Suprapubic skin (tissue), 4 donors: ENCODE measurements at regions not wholly inside any gene's neighbourhood (a gene's known extent, or its start where the extent isn't known, plus 50 kb on each side); places are given as distances from the start of the nearest gene placed in this dataset.

Experiments
- DNase-seq, 2 donors: peaks; one replicate each; pipeline ENCODE4 v3.0.0-alpha.2; 2019; ENCODE audit warnings: low spot score in 2 of 2
- H3K27ac ChIP-seq: fragments of 200-600 bp; sonication (generic); one replicate; pipeline ENCODE4 v1.5.1; 2019
- H3K27me3 ChIP-seq: fragments of 200-600 bp; sonication (generic); one replicate; pipeline ENCODE4 v1.5.1; 2019
- H3K36me3 ChIP-seq: fragments of 200-600 bp; sonication (generic); one replicate; pipeline ENCODE4 v1.5.1; 2019
- H3K4me1 ChIP-seq: fragments of 200-600 bp; sonication (generic); one replicate; pipeline ENCODE4 v1.5.1; 2019
- H3K4me3 ChIP-seq: fragments of 200-600 bp; sonication (generic); one replicate; pipeline ENCODE4 v1.5.1; 2019; ENCODE audit warnings: mild to moderate bottlenecking
- H3K9me3 ChIP-seq: fragments of 200-600 bp; sonication (generic); one replicate; pipeline ENCODE4 v1.5.1; 2019
- EP300 ChIP-seq: sonication (generic); formaldehyde crosslinking; IDR thresholded peaks from one replicate; pipeline ENCODE4 v1.6.1; 2017; ENCODE audit warnings: antibody characterized with exemption
- POLR2A ChIP-seq, 2 donors: fragments of 450-650 bp; IDR thresholded peaks; one replicate each; pipeline ENCODE4 v1.6.1; 2017; ENCODE audit warnings: antibody characterized with exemption in 2 of 2, mild to moderate bottlenecking in 2 of 2, moderate library complexity in 2 of 2
- POLR2AphosphoS5 ChIP-seq, 3 donors: sonication (generic); formaldehyde crosslinking; IDR thresholded peaks; one replicate each; pipeline ENCODE4 v1.6.1; 2017; ENCODE audit warnings: antibody characterized with exemption in 3 of 3
- WGBS: methylation state at CpG from one replicate; pipeline ENCODE4 v1.1.5; 2018; 5-methylcytosine and 5-hydroxymethylcytosine counted together
- TF ChIP-seq, protein P1 (sequence below), 2 donors: fragments of 200-600 bp in 1 of 2; fragments of 450-650 bp in 1 of 2; sonication (generic) in 1 of 2; IDR thresholded peaks; one replicate each; pipeline ENCODE4 v1.5.1; 2016 to 2019; ENCODE audit warnings: antibody characterized with exemption in 2 of 2, mild to moderate bottlenecking in 1 of 2, moderate library complexity in 1 of 2

DNA sequence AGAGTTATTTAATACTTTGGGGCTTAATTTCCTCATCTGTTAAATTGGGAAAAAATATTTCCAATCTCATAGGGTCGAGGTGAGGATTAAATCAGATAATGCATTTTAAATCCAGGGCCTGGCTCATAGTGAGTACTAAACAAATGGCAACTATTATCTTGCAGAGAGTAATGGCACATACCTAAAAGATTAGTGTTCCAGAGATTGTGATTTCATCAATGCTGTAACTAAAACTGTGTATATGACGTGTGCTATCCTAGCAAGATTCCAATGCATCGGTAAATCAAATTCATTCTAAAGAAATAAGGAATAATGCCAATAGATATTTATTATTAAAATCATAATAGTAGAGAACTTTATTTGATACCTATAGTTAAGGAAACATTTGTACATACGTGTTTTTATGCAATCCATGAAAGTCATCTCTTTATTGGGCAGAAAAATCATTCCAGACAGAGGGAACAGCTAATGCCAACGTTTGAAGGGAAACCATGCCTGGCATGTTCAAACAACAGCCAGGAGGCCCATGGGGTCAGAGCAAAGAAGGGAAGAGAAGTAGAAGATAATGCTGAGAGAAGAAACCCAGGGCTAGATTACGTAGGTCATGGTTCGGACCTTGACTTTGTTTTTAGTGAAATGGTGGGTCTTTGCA, 174.8 kb upstream of the AGR3 start:
- no peak overlapping the region for H3K4me3 ChIP-seq
- TF ChIP-seq EP300 (no peak), POLR2A (IDR thresholded peaks at IDR 0.05) (no peak), POLR2AphosphoS5 (IDR thresholded peaks at IDR 0.05) (no peak)
- TF ChIP-seq, protein P1, sequence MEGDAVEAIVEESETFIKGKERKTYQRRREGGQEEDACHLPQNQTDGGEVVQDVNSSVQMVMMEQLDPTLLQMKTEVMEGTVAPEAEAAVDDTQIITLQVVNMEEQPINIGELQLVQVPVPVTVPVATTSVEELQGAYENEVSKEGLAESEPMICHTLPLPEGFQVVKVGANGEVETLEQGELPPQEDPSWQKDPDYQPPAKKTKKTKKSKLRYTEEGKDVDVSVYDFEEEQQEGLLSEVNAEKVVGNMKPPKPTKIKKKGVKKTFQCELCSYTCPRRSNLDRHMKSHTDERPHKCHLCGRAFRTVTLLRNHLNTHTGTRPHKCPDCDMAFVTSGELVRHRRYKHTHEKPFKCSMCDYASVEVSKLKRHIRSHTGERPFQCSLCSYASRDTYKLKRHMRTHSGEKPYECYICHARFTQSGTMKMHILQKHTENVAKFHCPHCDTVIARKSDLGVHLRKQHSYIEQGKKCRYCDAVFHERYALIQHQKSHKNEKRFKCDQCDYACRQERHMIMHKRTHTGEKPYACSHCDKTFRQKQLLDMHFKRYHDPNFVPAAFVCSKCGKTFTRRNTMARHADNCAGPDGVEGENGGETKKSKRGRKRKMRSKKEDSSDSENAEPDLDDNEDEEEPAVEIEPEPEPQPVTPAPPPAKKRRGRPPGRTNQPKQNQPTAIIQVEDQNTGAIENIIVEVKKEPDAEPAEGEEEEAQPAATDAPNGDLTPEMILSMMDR (IDR thresholded peaks at IDR 0.05): no peak
- H3K27ac ChIP-seq: no peak overlapping the region
- no peaks in the 10 kb centered on the region for H3K4me1 ChIP-seq
- no peaks in the 10 kb centered on the region for H3K36me3 ChIP-seq
- H3K27me3 ChIP-seq: no peaks in the 10 kb centered on the region
- DNase-seq: no peak
- no peaks in the 10 kb centered on the region for H3K9me3 ChIP-seq
- 63% methylated on average over 7 of the region's 7 CpGs for WGBS

DNA sequence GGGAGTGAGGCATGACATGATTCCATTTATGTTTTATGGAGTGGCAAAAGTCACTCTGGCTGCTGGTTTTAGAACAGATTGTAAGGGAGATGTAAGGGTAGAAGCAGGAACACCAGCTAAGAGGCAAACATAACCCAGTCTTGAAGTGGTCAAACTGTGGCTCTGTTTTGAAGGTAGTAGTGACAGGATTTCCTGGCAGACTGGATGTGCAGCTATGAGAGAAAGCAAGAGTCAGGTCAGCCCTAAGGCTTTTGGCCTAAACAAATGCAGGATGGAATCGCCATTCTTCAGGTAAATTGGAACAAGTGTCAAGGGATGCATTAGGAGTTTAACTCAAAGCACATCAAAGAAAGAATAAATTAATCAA, 175.3 kb upstream of the AGR3 start:
- no peak for DNase-seq
- WGBS: 79% methylated on average over 1 of the region's 1 CpG
- Histone ChIP-seq H3K4me1 (no peaks in the 10 kb centered on the region), H3K27me3 (no peaks in the 10 kb centered on the region), H3K36me3 (no peaks in the 10 kb centered on the region), H3K4me3 (no peak overlapping the region), H3K27ac (no peak overlapping the region), H3K9me3 (no peaks in the 10 kb centered on the region)
- TF ChIP-seq EP300: no peak
- no peak for TF ChIP-seq POLR2AphosphoS5 (IDR thresholded peaks at IDR 0.05)
- no peak for TF ChIP-seq POLR2A (IDR thresholded peaks at IDR 0.05)
- TF ChIP-seq, protein P1 (IDR thresholded peaks at IDR 0.05): no peak

DNA sequence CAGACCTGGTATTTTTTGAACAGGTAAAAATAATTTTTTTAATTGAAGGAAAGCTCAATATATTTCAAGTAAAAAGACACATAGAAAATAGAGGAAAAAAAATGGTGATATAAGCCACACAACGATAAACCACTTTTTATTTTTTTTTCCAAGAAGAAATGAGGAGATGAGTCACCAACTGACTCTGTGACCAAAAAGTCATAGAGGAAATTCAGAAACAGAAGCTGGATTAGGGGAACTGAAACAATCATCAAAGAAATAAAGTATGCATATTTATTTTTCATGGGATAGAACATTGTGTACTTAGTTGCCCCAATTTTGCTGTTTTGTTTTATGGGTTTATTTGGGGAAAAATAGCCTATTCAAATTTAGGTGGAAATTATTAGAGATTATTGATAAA, 176.8 kb upstream of the AGR3 start:
- Histone ChIP-seq H3K27ac (no peak overlapping the region), H3K27me3 (no peaks in the 10 kb centered on the region), H3K4me1 (no peaks in the 10 kb centered on the region), H3K36me3 (no peaks in the 10 kb centered on the region), H3K9me3 (no peaks in the 10 kb centered on the region), H3K4me3 (no peak overlapping the region)
- DNase-seq: no peak
- WGBS: 25% methylated on average over 1 of the region's 1 CpG
- TF ChIP-seq POLR2A (IDR thresholded peaks at IDR 0.05) (no peak), EP300 (no peak), POLR2AphosphoS5 (IDR thresholded peaks at IDR 0.05) (no peak)
- TF ChIP-seq, protein P1 (IDR thresholded peaks at IDR 0.05): no peak

DNA sequence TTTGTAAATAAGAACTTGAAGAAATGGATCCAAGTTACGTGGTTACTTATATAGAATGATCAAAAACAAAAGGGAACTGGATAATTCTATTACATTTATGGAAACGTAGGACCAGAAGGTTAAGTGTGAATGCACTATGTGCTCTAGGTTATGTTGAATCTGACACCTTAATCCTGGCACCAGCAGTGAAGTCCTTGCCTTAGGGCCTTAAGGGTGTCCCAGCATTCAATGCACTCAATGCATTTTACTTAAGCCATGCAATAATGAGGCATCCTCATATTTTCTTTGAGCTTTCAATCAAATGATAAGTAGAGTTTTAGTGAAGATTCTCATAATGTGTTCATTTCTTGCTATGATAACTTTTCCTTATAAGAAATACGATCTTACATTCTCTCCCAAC, 178.3 kb upstream of the AGR3 start:
- H3K4me3 ChIP-seq: no peak overlapping the region
- no peak overlapping the region for H3K27ac ChIP-seq
- H3K4me1 ChIP-seq: no peaks in the 10 kb centered on the region
- no peaks in the 10 kb centered on the region for H3K36me3 ChIP-seq
- H3K27me3 ChIP-seq: no peaks in the 10 kb centered on the region
- H3K9me3 ChIP-seq: no peaks in the 10 kb centered on the region
- 86% methylated on average over 3 of the region's 3 CpGs for WGBS
- DNase-seq: no peak
- TF ChIP-seq POLR2AphosphoS5 (IDR thresholded peaks at IDR 0.05) (no peak), POLR2A (IDR thresholded peaks at IDR 0.05) (no peak), EP300 (no peak)
- TF ChIP-seq, protein P1 (IDR thresholded peaks at IDR 0.05): no peak

DNA sequence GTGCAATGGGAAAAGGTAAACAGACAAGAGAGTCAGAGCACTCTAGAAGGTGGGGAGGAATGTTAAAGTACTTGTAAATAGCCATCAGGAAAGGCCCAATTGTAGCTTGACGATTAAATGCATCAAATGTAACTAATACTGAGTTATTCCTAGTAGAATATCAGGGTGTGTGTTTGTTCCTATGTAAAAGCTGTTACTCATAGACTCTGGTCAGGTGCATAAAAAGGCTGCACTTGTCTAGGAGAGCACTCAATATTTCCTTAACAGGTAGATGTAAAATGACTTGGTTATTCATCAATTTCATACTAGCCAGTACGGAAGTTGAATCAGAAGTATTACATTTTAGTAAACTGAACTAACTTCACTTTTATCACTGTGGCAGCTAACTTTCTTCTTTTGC, 179.7 kb upstream of the AGR3 start:
- Histone ChIP-seq H3K4me1 (no peaks in the 10 kb centered on the region), H3K9me3 (no peaks in the 10 kb centered on the region), H3K4me3 (no peak overlapping the region), H3K27ac (no peak overlapping the region), H3K36me3 (no peaks in the 10 kb centered on the region), H3K27me3 (no peaks in the 10 kb centered on the region)
- WGBS: 88% methylated on average over 2 of the region's 2 CpGs
- DNase-seq: no peak
- TF ChIP-seq EP300 (no peak), POLR2AphosphoS5 (IDR thresholded peaks at IDR 0.05) (no peak)
